Endodermal cell (in vitro differentiated cells): ENCODE measurements at regions not wholly inside any gene's neighbourhood (a gene's known extent, or its start where the extent isn't known, plus 50 kb on each side); places are given as distances from the start of the nearest gene placed in this dataset.

Experiments
- DNase-seq: peaks from one replicate; pipeline ENCODE4 v3.0.0-alpha.2; 2017
- H3K27ac ChIP-seq: 2 replicates; pipeline ENCODE4 v1.5.1; 2013; ENCODE audit warnings: mild to moderate bottlenecking, low read depth, low read length, moderate library complexity
- H3K27me3 ChIP-seq: 2 replicates; pipeline ENCODE4 v1.6.1; 2013; ENCODE audit warnings: mild to moderate bottlenecking, low read length, moderate library complexity; ENCODE audit not compliant: insufficient read depth, control insufficient read depth, poor library complexity, severe bottlenecking
- H3K36me3 ChIP-seq: 2 replicates; pipeline ENCODE4 v1.7.0; 2013; ENCODE audit warnings: mild to moderate bottlenecking, low read length, moderate library complexity; ENCODE audit not compliant: control insufficient read depth, insufficient read depth
- H3K4me1 ChIP-seq: one replicate; pipeline ENCODE4 v1.7.0; 2013; ENCODE audit warnings: low read length; ENCODE audit not compliant: control insufficient read depth, insufficient read depth
- H3K4me3 ChIP-seq: 2 replicates; pipeline ENCODE4 v1.5.1; 2013; ENCODE audit warnings: mild to moderate bottlenecking, low read length, moderate library complexity
- H3K9ac ChIP-seq: 2 replicates; pipeline ENCODE4 v1.6.1; 2013; ENCODE audit warnings: mild to moderate bottlenecking, low read length, moderate library complexity; ENCODE audit not compliant: poor library complexity, severe bottlenecking; ENCODE audit errors: extremely low read depth
- H3K9me3 ChIP-seq: 2 replicates; pipeline ENCODE4 v1.6.1; 2013; ENCODE audit warnings: mild to moderate bottlenecking, low read length, moderate library complexity; ENCODE audit not compliant: control insufficient read depth
- H3K27ac Mint-ChIP-seq: 2 replicates; pipeline ENCODE4 v1.8.0; 2020; ENCODE audit warnings: mixed read lengths
- H3K27me3 Mint-ChIP-seq: 2 replicates; pipeline ENCODE4 v1.8.0; 2021; ENCODE audit warnings: mild to moderate bottlenecking, mixed read lengths; ENCODE audit not compliant: insufficient read depth
- H3K36me3 Mint-ChIP-seq: 2 replicates; pipeline ENCODE4 v1.8.0; 2020; ENCODE audit warnings: low read depth, mixed read lengths
- H3K4me1 Mint-ChIP-seq: 2 replicates; pipeline ENCODE4 v1.8.0; 2020; ENCODE audit warnings: mixed read lengths
- H3K4me3 Mint-ChIP-seq: 2 replicates; pipeline ENCODE4 v1.8.0; 2020; ENCODE audit warnings: mild to moderate bottlenecking, moderate library complexity, mixed read lengths
- H3K9me3 Mint-ChIP-seq: 2 replicates; pipeline ENCODE4 v1.8.0; 2020; ENCODE audit warnings: mild to moderate bottlenecking, mixed read lengths
- CTCF ChIP-seq: fragments of 200-600 bp; sonication (generic); conservative IDR thresholded peaks from 2 replicates; pipeline ENCODE4 v1.5.0; 2021; ENCODE audit warnings: antibody characterized with exemption, mild to moderate bottlenecking
- WGBS, 2 experiments: methylation state at CpG; one replicate each; pipeline versions ENCODE4 v1.1.5 to v1.1.7; 2013; ENCODE audit warnings: missing lambda C conversion rate in 2 of 2, mixed read lengths in 1 of 2; ENCODE audit not compliant: insufficient coverage in 1 of 2, insufficient read length in 1 of 2; 5-methylcytosine and 5-hydroxymethylcytosine counted together

- no peak overlapping the region for H3K27ac ChIP-seq
- H3K36me3 Mint-ChIP-seq: no peaks in the 10 kb centered on the region
- no peaks in the 10 kb centered on the region for H3K27me3 ChIP-seq
- H3K4me1 ChIP-seq: no peaks in the 10 kb centered on the region
- H3K27ac Mint-ChIP-seq: no peak overlapping the region
- H3K9me3 Mint-ChIP-seq: peaks cover 11% of the 10 kb centered on the region
- no peak for DNase-seq
- no peaks in the 10 kb centered on the region for H3K27me3 Mint-ChIP-seq
- 89 to 92% methylated on average over 6 to 8 of the region's 8 CpGs for WGBS, 2 experiments
- H3K9ac ChIP-seq: no peak overlapping the region
- TF ChIP-seq CTCF: no peak
- H3K36me3 ChIP-seq: no peaks in the 10 kb centered on the region
- no peak overlapping the region for H3K4me3 ChIP-seq
- H3K4me3 Mint-ChIP-seq: no peak overlapping the region
- peaks cover 3% of the 10 kb centered on the region for H3K4me1 Mint-ChIP-seq
- peaks cover 9% of the 10 kb centered on the region for H3K9me3 ChIP-seq
Observed at GRCh38 chr6:14699803-14700601, 545.9 kb upstream of the JARID2 start.

DNA sequence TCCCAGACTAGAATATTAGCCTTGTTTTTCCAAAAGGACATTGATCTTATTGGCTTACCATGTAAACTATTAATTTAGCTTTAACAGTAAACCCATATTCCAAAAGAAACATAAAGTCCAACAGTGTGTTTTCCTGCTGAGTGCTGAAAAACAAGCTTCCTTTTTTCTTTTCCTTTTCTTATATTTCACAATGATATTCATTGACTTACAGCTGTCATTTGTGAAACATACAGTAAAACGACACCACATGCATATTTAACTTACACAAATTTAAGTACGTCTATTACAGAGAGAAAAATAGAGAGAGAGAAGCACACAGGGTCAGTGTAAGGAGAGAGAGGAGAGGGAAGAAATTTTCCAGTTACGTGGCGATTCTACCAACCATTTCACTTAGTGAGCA is 543.9 kb upstream of the JARID2 start:
- no peak overlapping the region for H3K4me3 Mint-ChIP-seq
- Histone ChIP-seq H3K27ac (no peak overlapping the region), H3K4me1 (no peaks in the 10 kb centered on the region), H3K27me3 (no peaks in the 10 kb centered on the region), H3K9me3 (peaks cover 9% of the 10 kb centered on the region), H3K9ac (no peak overlapping the region), H3K36me3 (no peaks in the 10 kb centered on the region), H3K4me3 (no peak overlapping the region)
- no peak for DNase-seq
- H3K36me3 Mint-ChIP-seq: no peaks in the 10 kb centered on the region
- H3K27me3 Mint-ChIP-seq: no peaks in the 10 kb centered on the region
- no peak overlapping the region for H3K27ac Mint-ChIP-seq
- H3K4me1 Mint-ChIP-seq: peaks cover 14% of the 10 kb centered on the region
- 96 to 100% methylated on average over 2 to 4 of the region's 4 CpGs for WGBS, 2 experiments
- no peak for TF ChIP-seq CTCF
- H3K9me3 Mint-ChIP-seq: peaks cover 11% of the 10 kb centered on the region

DNA sequence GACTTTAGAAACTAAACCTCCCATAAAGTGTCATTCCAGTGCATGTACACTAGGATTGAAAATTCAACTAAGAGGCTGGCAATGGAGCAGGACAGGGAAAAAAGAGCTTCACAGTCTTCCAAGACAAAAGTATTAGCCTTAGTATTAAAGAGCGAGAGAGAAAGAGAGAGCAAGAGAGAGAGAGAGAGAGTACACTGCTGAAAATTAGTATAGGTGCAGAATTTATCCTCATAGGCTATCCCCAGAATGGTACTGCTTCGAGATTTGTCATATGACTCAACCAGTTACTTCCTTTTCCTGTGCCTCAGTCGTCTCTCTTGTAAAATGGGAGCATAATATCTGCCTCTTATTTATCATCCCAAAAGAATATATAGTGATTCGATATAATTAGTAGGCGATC is 543.2 kb upstream of the JARID2 start:
- no peak for TF ChIP-seq CTCF
- no peaks in the 10 kb centered on the region for H3K27me3 ChIP-seq
- Mint-ChIP-seq H3K9me3 (peaks cover 11% of the 10 kb centered on the region), H3K4me3 (no peak overlapping the region), H3K36me3 (no peaks in the 10 kb centered on the region), H3K4me1 (peaks cover 19% of the 10 kb centered on the region), H3K27me3 (peaks cover 1% of the 10 kb centered on the region), H3K27ac (no peak overlapping the region)
- no peak overlapping the region for H3K9ac ChIP-seq
- H3K4me1 ChIP-seq: no peaks in the 10 kb centered on the region
- H3K9me3 ChIP-seq: peaks cover 9% of the 10 kb centered on the region
- no peaks in the 10 kb centered on the region for H3K36me3 ChIP-seq
- DNase-seq: no peak
- no peak overlapping the region for H3K27ac ChIP-seq
- 93 to 100% methylated on average over 3 to 5 of the region's 5 CpGs for WGBS, 2 experiments
- no peak overlapping the region for H3K4me3 ChIP-seq
